ENCODE measurements at regions not wholly inside any gene's neighbourhood (a gene's known extent, or its start where the extent isn't known, plus 50 kb on each side); places are given as distances from the start of the nearest gene placed in this dataset.

DNA sequence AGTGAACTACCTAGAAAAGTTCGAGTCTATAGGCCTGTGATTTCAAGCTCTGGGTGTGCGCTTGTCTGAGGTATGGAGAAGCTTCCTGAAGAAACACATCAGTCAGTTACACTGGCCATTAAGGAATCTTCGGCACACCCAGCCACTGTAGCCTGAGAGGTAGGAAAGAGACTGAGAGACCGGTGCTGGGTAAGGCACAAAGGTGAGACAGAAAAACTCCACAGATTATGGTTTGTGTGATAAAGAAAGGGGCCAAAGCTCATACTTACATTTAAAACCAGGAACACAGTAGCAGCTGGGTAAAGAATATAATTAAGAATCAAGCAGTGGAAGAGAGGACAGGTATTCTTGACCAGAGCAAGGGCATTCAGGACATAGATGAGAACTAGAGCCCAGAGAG is 74.8 kb upstream of the TTC29 start:
- no peak for DNase-seq (ENCODE audit: low read depth, low spot score)
- Mint-ChIP-seq H3K9me3 (peaks cover 2% of the 10 kb centered on the region), H3K4me1 (peaks cover 3% of the 10 kb centered on the region), H3K4me3 (no peak overlapping the region), H3K27ac (ENCODE audit: unreplicated experiment) (no peak overlapping the region), H3K27me3 (ENCODE audit: low read depth) (no peaks in the 10 kb centered on the region), H3K36me3 (ENCODE audit: low read depth) (no peaks in the 10 kb centered on the region)
- TF ChIP-seq, protein P1, sequence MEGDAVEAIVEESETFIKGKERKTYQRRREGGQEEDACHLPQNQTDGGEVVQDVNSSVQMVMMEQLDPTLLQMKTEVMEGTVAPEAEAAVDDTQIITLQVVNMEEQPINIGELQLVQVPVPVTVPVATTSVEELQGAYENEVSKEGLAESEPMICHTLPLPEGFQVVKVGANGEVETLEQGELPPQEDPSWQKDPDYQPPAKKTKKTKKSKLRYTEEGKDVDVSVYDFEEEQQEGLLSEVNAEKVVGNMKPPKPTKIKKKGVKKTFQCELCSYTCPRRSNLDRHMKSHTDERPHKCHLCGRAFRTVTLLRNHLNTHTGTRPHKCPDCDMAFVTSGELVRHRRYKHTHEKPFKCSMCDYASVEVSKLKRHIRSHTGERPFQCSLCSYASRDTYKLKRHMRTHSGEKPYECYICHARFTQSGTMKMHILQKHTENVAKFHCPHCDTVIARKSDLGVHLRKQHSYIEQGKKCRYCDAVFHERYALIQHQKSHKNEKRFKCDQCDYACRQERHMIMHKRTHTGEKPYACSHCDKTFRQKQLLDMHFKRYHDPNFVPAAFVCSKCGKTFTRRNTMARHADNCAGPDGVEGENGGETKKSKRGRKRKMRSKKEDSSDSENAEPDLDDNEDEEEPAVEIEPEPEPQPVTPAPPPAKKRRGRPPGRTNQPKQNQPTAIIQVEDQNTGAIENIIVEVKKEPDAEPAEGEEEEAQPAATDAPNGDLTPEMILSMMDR (conservative IDR thresholded peaks at IDR 0.05) = no peak

DNA sequence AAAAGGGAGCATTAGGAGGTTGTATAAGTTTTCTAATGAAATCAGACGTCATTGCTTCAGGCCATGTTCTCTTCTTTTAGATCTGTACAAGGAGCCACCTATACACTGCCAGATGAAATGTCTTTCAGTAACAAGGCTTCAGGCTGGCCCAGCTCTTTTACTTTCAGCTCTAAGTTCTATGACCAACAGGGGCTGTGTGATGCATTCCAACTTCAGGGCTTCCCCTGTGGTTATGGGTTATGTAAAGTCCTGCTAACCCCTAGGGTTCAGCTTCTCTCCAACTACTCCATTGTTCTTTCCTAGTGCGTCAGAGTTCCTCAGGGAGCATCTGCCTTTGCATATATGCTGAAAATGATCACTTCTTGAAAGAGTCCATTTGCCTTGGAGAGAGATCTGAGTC is 79.4 kb upstream of the TTC29 start:
- Mint-ChIP-seq H3K9me3 (peaks cover 2% of the 10 kb centered on the region), H3K27ac (ENCODE audit: unreplicated experiment) (no peak overlapping the region), H3K4me3 (no peak overlapping the region), H3K36me3 (ENCODE audit: low read depth) (no peaks in the 10 kb centered on the region), H3K27me3 (ENCODE audit: low read depth) (no peaks in the 10 kb centered on the region), H3K4me1 (no peaks in the 10 kb centered on the region)
- TF ChIP-seq, protein P1 (conservative IDR thresholded peaks at IDR 0.05) = no peak
- no peak for DNase-seq (ENCODE audit: low read depth, low spot score)

DNA sequence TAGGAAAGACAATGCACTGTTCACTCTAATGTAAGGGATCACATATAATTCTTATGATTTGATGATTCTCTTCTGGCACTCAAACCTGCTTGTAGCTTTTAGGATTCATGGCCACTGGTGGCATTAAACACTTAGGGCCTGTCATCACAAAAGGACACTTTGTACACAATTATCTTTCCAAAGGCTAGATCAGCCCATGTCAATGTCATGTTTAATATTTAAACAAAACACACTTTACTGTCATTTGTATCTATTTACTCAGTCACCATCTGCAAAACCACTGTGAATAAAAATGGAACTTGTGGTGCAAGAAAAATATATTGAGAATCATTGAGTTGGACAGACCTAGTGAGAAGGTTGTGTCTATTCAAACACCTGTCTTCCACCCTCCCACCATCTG is 83.6 kb upstream of the TTC29 start:
- no peaks in the 10 kb centered on the region for H3K27me3 Mint-ChIP-seq (ENCODE audit: low read depth)
- DNase-seq (ENCODE audit: low read depth, low spot score) = no peak
- TF ChIP-seq, protein P1 (conservative IDR thresholded peaks at IDR 0.05) = no peak
- H3K9me3 Mint-ChIP-seq = no peaks in the 10 kb centered on the region
- H3K4me1 Mint-ChIP-seq = no peaks in the 10 kb centered on the region
- no peak overlapping the region for H3K27ac Mint-ChIP-seq (ENCODE audit: unreplicated experiment)
- no peak overlapping the region for H3K4me3 Mint-ChIP-seq
- no peaks in the 10 kb centered on the region for H3K36me3 Mint-ChIP-seq (ENCODE audit: low read depth)

DNA sequence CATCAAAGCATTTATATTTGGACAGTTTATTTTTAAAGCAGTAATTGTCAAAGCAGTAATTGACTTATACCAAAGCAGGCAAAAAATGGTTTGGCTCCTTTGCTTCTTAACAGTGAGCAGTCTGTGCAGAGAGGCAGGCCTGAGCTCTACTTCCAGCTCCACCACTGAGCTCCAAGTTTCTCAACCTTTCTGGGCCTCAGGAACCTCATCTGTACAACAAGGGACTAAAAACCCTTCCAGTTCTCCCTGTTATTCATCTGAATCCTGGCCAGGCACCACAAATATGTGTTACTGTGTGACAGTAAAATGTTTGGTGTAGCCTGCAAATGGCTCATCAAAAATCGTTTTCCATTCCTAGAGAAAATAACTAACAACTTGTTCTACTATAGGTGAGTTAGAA is 88.7 kb upstream of the TTC29 start:
- TF ChIP-seq, protein P1 (conservative IDR thresholded peaks at IDR 0.05) = no peak
- Mint-ChIP-seq H3K27ac (ENCODE audit: unreplicated experiment) (no peak overlapping the region), H3K27me3 (ENCODE audit: low read depth) (no peaks in the 10 kb centered on the region), H3K9me3 (no peaks in the 10 kb centered on the region), H3K36me3 (ENCODE audit: low read depth) (no peaks in the 10 kb centered on the region), H3K4me3 (no peak overlapping the region), H3K4me1 (no peaks in the 10 kb centered on the region)
- no peak for DNase-seq (ENCODE audit: low read depth, low spot score)

DNA sequence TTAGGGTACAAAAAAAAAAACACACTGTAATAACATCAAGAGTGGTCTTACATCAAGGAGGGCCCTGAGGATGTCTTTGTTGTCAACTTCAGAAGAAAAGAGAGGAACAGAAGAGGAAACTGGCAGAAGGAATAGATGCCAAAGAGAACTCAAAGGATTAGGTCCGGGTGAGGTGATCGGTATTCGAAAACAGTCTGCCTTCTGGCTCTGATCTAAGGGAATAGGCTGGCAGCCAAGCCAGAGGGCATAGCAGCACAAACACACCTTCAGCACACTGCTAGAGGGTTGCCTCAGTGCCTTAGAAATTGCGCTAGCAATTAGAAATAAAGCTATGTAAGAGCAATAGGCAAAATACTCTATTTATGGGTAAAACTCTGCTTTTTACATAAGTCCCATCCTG is 91.4 kb upstream of the TTC29 start:
- no peaks in the 10 kb centered on the region for H3K4me1 Mint-ChIP-seq
- TF ChIP-seq, protein P1 (conservative IDR thresholded peaks at IDR 0.05) = no peak
- H3K4me3 Mint-ChIP-seq = no peak overlapping the region
- no peaks in the 10 kb centered on the region for H3K9me3 Mint-ChIP-seq
- no peaks in the 10 kb centered on the region for H3K27me3 Mint-ChIP-seq (ENCODE audit: low read depth)
- DNase-seq (ENCODE audit: low read depth, low spot score) = no peak
- no peaks in the 10 kb centered on the region for H3K36me3 Mint-ChIP-seq (ENCODE audit: low read depth)
- no peak overlapping the region for H3K27ac Mint-ChIP-seq (ENCODE audit: unreplicated experiment)
